SKM-1 treated with dmso at 0.1 percent for 144 hours (cell line): ENCODE measurements at regions not wholly inside any gene's neighbourhood (a gene's known extent, or its start where the extent isn't known, plus 50 kb on each side); places are given as distances from the start of the nearest gene placed in this dataset.
"Not testable (repeated sequence)": the region's sequence is repeated elsewhere in the genome, so short reads cannot be mapped to it uniquely, and the experiment has no call there.

Source experiments
- DNase-seq: peaks from one replicate; lab custom pipeline; 2025; ENCODE audit not compliant: unreplicated experiment; lab: John Stamatoyannopoulos, UW

DNA sequence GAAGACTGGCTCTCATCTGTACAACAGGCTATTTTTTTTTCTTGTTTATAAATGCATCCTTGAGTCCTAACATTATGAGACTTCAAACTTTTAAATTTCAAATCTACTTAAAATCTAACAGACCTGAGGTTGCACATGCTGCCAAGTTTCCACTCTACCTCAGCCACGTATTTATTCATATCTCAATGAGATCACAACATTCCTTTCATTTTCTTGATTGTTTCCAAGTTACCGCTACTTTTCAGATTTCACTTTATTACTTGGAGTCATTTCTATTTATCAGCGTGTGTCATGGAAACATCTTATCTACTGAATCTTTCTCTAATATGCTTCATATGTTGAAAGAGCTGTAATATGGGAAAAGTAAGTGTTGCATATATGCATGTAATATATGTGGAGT is 1257.5 kb upstream of the ATXN8OS start:
- DNase-seq = no peak

DNA sequence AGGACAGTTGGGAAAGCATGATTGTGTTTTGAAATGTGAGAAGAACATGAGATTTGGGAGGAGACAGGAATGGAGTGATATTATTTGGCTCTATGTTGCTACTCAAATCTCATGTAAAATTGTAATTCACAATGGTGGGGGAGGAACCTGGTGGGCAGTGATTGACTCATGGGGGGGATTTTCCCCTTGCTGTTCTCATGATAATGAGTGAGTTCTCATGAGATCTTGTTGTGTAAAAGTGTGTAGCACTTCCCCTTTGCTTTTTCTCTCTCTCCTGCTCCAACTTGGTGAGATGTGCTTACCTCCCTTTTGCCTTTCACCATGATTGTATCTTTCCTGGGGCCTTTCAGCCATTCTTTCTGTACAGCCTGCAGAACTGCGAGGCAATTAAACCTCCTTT is 1261.0 kb upstream of the ATXN8OS start:
- DNase-seq = no peak

DNA sequence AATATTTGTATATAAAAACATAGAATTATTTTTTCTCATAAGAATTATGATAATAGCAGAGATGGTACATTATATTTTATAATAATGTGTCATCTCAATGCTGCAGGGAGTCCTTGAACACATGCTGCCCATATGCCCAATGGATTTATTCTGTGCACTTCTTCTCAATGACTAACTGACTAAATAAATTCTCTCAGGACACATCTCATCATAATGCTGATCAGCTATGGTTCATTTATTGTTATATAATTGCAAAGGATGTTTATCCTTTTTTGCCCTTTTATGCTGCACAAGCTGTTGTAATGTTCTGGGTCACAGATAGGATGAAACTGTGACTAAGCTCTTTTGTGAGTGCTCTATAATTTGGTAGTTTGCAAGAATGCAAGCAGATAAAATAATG is 1273.3 kb upstream of the ATXN8OS start:
- DNase-seq = no peak

DNA sequence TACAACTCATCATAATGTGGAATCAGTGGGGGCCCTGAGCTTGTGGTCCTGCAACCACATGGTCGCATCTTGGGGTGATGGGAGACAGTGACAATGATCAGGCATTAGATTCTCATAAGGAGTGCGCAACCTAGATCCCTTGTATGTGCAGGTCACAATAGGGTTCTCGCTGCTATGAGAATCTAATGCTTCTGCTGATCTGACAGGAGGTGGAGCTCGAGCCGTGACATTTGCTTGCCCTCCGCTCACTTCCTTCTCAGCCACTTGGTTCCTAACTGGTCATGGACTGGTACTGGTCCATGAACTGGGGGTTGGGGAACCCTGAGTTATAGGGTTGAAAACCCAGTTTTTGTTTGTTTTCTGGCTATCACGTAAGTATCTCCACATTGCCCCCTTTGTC is 1290.9 kb upstream of the ATXN8OS start:
- no peak for DNase-seq

DNA sequence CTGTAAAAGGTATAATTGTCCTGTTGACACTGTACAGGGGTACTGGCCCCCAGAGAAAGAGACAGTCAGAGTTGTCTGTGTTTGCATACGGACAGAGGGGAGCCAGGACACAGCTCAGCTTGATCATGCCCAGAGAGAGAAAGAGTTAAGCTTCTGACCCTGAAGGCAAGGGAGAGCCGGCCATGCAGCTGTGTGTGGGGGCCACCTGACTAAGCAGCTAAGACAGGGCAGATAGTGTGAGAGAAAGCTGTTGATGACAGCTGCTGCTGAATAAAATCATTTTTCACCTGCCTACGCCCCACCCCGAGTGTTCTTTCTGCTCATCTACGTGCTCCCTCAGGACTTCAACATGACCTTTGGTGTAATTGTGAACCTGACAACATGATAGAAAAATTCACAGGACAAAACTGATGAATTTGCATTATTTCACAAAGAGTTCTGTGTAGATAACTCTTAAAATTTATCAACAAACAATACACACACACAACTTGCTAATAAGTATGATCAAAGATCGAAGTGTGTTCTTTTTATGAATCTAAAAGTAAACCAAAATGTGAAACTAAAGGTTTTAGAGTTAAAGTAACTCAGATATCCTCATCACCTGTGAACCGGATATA is 1294.3 kb upstream of the ATXN8OS start:
- no peak for DNase-seq

DNA sequence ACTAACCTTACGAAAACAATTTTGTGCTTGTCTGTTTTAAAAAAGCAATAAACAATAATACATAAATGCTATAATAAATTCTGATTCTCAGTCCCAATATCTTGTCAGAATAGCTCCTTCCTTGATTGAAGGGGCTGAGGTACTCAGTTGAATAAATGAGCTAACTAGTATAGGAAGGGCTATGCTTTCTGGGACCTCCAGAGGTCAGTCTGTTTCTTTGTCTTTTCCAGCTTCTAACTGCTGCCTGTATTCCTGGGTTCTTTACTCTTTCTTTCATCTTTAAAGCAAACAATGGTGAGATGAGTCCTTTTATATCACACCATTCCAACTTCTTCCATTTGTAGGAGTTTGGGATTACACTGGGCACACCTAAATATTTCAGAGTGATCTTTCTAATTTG is 1297.0 kb upstream of the ATXN8OS start:
- no peak for DNase-seq

DNA sequence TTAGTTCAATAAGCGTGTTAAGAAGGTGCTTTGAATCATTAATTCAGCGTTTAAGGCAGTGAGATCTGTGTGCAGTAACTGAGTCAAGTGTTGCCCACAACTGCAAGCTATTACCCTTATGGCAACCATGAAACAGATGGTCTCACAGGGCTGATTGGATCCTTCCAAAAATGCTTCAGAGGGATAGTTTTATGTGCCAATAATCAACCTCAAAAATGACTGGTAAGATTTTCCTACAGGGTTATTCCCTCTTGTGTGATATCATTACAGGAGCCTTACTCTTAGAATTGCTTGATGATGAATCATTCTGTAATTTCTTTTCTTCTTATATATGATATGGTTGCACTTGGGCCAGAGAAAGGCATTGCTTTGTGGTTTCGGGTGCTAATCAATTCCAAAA is 1299.2 kb upstream of the ATXN8OS start:
- DNase-seq = no peak

DNA sequence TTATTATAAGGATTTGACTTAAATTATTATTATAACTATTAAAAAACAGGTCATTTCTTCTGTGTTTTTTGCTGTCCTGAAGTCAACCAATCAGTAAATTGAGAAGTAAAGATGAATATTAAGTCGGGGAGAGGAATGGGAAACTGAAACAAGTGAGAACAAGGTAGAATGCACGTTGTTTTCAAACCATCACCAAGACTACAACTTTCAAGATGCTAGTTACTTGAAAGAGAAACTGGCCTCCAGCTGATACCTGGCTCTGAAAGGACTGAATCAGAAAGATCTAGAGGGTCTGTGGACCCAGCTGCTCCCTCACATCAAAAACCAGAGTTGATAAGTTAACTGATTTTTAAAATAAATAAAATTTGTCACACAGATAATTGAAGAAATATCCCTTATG is 1301.5 kb upstream of the ATXN8OS start:
- no peak for DNase-seq

DNA sequence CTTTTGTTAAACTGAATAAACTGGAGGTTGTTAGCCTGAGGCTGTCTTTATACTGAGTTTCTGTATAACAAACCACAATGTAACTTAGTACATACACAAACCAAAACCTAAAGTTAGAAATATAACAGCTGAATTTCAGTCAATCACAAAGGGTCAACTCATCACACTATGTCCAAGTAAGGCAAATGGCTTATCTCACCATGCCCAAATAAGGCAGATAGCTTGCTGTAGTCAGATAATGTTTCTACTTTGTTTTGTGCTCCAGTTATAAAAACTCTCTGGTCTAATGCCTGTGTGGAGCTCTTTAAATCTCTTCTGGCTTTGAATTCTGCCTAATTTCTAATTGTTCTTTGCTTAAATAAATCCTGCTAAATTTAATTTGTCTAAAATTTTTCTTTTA is 1323.4 kb upstream of the ATXN8OS start:
- DNase-seq = no peak

DNA sequence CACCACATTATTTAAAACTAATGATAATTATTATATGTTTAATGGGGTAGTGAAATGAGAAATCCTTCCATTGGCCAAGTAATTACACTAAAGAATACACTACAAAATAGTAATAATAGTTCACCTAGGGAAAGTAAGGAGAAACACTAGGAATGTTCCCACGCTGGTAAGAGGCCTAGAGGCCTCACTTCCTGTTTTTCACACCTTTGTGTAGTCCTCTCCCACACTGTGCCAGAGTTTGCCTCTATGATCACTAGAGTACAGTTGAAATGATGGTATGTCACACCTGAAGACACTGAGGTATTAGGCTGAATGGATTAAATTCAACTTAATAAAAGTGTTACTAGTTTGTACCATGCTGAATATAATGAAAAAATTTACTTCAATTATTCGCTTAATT is 1348.0 kb upstream of the ATXN8OS start:
- no peak for DNase-seq

DNA sequence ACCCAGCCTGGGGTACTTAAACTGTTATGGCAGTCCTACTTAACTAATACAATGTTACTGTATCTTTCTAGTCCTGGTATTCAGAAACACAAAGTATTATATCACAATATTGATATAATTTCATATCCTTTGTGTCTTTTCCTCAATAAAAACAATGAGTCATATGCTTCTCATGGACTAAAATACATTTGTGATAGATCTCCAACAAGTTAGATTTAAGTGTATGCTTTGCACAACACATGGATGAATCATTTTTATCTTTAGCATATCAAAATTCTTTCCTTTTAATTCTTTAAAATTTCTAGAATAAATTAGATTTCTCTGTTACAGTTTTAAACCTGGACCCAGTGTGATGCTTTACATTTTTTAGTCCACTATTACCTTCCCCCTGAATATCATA is 1357.8 kb upstream of the ATXN8OS start:
- DNase-seq = no peak

DNA sequence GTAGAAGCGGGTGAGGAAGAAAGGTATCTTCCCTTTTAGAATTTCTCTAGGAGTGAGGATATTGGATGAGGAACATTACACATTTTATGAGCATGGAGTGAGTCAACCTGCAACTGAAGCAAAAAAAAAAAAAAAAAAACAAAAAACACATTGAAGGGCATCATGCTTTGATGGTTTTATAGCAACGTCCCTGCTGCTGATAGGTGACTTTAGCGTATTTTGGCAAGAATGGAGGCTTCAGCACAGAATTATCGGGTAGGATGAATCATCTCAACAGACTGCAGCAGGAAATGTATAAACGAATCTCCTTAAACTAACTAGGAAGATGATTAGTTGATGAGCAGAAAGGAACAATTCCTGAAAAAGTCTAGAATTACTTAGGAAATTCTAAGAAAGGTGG is 1359.6 kb upstream of the ATXN8OS start:
- DNase-seq = no peak

DNA sequence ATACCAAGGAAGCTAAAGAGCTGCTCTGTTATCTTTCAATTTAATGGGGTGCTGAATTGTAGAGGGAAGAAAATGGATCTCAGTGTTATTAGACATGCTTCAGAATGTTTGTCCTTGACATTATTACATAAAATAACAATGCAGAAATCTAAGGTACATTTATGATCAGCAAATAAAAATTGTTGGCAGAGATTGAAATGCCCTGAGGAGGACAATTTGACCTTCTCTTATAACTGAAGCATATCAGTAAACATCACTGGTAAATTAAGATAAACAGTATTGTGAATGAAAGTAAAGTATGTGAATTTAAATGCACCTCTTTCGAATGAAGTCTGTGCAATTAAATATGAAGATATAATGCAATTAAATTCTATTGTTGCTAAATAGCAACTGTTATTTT is 1362.1 kb upstream of the ATXN8OS start:
- DNase-seq = no peak

DNA sequence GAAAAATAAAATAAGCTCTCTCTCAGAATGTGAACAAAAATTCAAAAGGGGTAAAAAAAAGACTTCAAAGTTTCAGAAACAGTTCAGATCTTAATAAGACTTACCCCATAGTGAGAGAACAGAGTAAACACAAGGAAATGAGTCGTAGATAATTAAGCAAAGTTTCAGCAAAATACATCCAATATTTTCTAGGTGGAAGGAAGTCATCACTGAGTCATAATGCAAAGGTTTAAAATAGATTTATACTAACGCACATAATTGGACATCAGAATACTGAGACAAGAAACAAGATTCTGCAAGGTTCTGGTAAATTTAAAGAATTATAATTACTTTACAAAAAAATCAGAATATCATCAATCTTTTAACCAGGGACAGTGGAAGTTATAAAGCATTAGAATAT is 1370.7 kb upstream of the ATXN8OS start:
- DNase-seq = no peak

DNA sequence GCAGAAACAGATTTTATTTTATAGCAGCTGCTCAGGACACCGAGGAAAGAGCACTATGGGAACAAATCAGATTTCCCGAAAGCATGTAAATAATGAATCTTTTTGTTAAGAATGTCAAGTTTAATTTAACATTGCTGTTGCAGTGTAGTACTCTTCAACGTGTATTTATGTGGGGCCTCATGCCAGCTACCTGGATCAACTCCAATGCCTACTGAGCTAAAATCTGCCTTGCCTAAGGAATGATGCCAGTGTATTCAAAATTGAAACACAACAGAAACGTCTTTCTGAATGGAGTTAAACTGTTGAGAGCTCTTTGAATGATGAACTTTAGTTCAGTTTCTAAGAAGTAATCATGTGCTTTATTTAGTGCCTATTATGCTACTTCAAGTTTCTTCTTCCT is 1379.8 kb upstream of the ATXN8OS start:
- DNase-seq = no peak

DNA sequence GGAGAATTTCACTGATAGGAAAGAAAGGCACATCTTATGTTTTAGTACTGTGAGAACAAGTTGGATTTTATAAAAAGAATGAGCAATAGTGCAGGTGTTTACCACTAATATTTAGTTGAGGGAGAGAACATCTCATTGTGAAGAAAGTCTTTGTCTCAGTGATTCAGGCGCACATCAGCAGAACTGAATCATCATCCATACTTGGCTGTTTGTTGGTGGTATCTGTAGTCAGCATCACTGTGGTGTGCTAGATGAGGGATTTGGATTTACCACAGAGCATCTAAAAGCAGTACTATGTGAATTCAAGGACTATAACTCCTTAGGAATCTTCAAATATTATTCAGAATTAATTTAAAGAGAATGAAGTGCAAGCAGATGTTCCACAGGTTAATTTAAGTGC is 1380.5 kb upstream of the ATXN8OS start:
- no peak for DNase-seq

DNA sequence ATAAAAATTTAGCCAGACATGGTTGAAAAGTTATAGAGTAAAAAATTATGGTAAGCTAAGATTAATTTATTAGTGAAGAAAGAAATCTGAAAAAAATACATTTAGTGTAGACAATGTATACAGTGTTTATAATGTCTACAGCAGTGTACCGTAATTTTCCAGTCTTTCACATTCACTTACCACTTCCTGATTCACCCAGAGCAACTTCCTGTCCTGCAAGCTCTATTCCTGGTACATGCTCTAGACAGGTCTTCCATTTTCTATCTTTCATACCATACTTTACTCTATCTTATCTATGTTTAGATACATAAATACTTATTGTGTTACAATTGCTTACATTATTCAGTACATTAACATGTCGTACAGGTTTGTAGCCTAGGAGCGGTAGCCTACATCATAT is 1387.8 kb upstream of the ATXN8OS start:
- DNase-seq = no peak

DNA sequence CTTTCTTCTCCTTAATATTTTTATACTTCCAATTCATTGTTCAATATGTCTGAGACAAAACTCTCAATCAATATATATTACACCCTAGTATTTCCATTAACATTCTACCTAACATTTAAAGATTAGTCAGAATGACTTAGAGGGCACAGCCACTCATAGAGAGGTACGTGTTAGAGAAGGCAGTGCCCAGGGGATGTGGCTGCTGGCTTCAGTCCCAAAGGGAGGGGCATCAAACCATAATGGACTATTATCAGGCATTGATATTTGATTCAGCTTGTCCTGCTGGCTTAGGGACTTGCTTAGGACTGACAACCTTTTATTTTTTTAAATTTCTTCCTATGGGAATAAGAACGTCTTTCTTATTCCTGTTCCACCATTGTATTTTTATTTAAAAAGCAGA is 1392.0 kb upstream of the ATXN8OS start:
- DNase-seq = no peak

DNA sequence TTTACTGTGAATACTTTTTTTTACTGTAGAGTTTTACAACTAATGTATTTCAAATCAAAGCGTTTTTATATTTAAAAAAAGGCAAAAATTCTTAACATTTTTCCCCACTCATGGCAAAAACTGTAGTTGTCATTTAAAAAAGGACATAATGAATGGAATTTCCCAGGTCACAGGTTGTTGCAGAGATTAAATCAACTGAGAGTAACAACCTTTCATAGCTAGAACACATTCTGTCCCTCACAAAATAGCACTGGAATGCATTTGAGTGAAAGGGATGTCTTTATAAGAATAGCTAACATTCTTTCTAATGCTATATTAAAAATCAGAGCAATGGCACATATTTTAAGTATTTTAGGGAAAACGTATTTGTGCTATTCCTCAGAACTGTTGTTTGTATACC is 1393.3 kb upstream of the ATXN8OS start:
- no peak for DNase-seq

DNA sequence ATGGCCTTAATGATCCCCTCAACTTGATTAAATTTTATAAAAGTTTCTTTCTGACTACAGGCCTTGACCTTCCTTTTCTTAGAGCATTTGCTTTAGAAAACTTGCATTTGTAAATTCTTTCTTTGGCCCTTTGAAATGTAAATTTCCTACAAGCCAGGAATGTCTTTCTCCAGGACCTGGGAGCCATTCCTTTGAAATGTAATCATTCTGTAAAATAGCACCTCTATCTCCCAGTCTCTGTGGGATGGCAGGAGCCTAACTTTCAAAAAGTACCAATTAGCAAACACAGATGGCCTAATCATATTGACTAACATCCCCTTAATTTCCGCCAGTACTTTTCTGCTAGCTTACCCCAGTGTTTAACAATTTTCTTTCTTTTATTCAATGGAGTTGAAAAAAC is 1394.2 kb upstream of the ATXN8OS start:
- no peak for DNase-seq

DNA sequence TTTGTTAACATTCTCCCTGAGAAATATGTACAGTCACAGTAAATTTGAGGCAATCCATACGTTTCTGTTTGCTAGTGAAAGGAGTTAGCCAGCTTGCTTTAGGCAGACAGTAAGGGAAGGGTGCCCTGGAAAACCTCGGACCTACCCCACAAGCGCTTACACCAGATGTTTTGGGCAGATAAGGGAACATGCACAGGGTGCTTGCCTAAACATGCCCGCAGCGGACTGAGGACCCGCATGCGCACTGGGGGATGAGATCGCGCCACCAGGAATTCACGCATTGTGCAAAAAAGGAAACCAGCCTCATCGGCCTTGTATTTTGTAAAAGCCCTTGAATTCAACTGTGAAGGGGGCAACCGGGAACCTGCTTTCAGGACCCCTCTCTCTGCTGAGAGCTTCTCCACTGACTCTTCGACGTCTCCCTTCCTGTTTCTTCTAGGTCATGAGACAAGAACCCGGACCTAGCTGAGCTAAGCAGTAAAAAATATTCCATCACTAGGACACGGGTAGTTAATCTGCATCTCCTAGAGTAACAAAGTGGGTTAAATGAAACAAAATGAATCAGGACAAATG is 1399.2 kb upstream of the ATXN8OS start:
- DNase-seq = no peak

DNA sequence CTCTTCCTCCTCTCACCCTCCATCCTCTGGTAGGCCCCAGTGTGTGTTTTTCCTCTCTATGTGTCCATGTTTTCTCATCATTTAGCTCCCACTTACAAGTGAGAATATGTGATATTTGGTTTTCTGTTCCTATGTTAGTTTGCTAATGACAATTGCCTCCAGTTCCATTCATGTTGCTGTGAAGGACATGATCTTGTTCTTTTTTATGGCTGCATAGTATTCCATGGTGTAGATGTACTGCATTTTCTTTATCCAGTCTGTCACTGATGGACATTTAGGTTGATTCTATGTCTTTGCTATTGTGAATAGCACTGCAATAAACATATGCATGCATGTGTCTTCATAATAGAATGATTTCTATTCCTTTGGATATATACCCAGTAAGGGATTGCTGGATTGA is 1401.6 kb upstream of the ATXN8OS start:
- not testable (repeated sequence) for DNase-seq

DNA sequence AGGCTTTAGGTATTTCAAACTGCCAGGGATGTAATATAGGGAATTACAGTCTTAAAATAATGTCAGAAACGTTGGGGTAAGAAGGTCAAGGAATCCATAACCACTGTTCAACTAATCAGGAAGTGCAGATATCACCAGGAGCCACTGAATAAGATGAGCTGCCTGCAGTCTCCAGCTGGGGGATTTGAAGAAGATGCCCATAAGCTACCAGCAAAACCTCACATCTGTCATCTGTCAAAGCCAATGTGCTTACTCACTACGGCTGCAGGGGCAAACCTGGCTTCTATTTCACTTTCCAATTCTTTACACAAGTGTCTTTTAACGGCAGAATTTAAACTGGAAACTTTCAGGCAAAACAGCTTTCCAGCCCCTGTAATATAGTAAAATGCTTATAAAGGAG is 1410.1 kb upstream of the ATXN8OS start:
- DNase-seq = no peak
